ENCODE measurements at regions not wholly inside any gene's neighbourhood (a gene's known extent, or its start where the extent isn't known, plus 50 kb on each side); places are given as distances from the start of the nearest gene placed in this dataset.

DNA sequence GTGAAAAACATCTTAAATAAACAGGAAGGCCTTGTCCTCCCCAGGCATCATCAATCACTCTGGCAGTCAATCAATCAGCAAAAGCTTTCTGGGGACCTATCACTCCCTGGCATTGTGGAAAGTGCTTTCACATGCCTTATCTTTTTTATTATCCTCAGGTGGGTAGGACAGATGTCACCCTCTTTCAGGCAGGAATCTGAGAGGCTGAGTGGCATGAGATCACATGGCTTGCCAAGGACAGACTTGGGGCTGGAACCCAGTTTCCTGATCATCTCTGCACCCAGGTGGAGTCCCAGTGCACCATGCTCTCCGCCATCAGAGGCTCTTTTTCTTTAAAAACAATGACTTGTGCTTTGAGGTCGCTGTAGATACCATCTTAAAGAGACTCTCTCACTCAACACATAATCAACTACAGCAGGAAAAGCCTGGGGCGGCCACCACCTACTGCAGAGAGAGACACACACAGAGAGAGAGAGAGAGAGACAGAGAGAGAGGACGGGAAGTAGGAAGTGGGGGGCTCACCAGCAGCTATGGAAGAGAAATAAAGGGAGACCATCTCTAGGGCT, 282.7 kb downstream of the PTTG2 start (continued):
- TF ChIP-seq, protein P1, sequence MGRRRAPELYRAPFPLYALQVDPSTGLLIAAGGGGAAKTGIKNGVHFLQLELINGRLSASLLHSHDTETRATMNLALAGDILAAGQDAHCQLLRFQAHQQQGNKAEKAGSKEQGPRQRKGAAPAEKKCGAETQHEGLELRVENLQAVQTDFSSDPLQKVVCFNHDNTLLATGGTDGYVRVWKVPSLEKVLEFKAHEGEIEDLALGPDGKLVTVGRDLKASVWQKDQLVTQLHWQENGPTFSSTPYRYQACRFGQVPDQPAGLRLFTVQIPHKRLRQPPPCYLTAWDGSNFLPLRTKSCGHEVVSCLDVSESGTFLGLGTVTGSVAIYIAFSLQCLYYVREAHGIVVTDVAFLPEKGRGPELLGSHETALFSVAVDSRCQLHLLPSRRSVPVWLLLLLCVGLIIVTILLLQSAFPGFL (CRISPR knock-in tag; IDR thresholded peaks at IDR 0.05) = no peak
- TF ChIP-seq SNIP1 (IDR thresholded peaks at IDR 0.05; ENCODE audit: low read depth) (no peak), ZNF707 (CRISPR knock-in tag; conservative IDR thresholded peaks at IDR 0.05) (no peak), ETV6 (IDR thresholded peaks at IDR 0.05; ENCODE audit: borderline replicate concordance in 1 of 2, low read depth in 2 of 2, low read length in 1 of 2) (peak in 1 of 2 experiments; percentile 76; a peak in 1 of 4 replicates), ETV6 (CRISPR knock-in tag; IDR thresholded peaks at IDR 0.05; ENCODE audit: borderline replicate concordance) (no peak), EP300 (IDR thresholded peaks at IDR 0.05; ENCODE audit: low read length) (peak; percentile 73), SMARCE1 (IDR thresholded peaks at IDR 0.05) (peak; percentile 56), NR4A1 (CRISPR knock-in tag; IDR thresholded peaks at IDR 0.05) (no peak), NR4A1 (tag; IDR thresholded peaks at IDR 0.05) (no peak), MCM7 (IDR thresholded peaks at IDR 0.05) (no peak), TCF3 (CRISPR knock-in tag; IDR thresholded peaks at IDR 0.05) (peak; percentile 78), ZNF175 (CRISPR knock-in tag; IDR thresholded peaks at IDR 0.05; ENCODE audit: low read depth) (no peak), MNT (conservative IDR thresholded peaks at IDR 0.05) (peak; percentile 46 to 55; a peak in 3 of 4 replicates), NR2C2 (CRISPR knock-in tag; IDR thresholded peaks at IDR 0.05) (no peak), NR2C2 (tag; IDR thresholded peaks at IDR 0.05) (0 out of 2 replicates have a peak, but pooled peaks have one; percentile 48), FUS (optimal IDR thresholded peaks at IDR 0.05; ENCODE audit: low read depth, low read length) (no peak), MYNN (IDR thresholded peaks at IDR 0.05) (no peak), MYNN (CRISPR knock-in tag; IDR thresholded peaks at IDR 0.05) (no peak), MEF2D (tag; conservative IDR thresholded peaks at IDR 0.05; ENCODE audit: low read depth) (no peak)
- TF ChIP-seq, protein P2, sequence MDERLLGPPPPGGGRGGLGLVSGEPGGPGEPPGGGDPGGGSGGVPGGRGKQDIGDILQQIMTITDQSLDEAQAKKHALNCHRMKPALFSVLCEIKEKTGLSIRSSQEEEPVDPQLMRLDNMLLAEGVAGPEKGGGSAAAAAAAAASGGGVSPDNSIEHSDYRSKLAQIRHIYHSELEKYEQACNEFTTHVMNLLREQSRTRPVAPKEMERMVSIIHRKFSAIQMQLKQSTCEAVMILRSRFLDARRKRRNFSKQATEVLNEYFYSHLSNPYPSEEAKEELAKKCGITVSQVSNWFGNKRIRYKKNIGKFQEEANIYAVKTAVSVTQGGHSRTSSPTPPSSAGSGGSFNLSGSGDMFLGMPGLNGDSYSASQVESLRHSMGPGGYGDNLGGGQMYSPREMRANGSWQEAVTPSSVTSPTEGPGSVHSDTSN (CRISPR knock-in tag; IDR thresholded peaks at IDR 0.05; ENCODE audit: low read depth) = peak; percentile 76
- TF ChIP-seq, protein P2 (tag; conservative IDR thresholded peaks at IDR 0.05; ENCODE audit: low read depth) = peak; percentile 99
- TF ChIP-seq, protein P3, sequence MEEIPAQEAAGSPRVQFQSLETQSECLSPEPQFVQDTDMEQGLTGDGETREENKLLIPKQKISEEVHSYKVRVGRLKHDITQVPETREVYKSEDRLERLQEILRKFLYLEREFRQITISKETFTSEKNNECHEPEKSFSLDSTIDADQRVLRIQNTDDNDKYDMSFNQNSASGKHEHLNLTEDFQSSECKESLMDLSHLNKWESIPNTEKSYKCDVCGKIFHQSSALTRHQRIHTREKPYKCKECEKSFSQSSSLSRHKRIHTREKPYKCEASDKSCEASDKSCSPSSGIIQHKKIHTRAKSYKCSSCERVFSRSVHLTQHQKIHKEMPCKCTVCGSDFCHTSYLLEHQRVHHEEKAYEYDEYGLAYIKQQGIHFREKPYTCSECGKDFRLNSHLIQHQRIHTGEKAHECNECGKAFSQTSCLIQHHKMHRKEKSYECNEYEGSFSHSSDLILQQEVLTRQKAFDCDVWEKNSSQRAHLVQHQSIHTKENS (CRISPR knock-in tag; IDR thresholded peaks at IDR 0.05) = no peak
- TF ChIP-seq, protein P4, sequence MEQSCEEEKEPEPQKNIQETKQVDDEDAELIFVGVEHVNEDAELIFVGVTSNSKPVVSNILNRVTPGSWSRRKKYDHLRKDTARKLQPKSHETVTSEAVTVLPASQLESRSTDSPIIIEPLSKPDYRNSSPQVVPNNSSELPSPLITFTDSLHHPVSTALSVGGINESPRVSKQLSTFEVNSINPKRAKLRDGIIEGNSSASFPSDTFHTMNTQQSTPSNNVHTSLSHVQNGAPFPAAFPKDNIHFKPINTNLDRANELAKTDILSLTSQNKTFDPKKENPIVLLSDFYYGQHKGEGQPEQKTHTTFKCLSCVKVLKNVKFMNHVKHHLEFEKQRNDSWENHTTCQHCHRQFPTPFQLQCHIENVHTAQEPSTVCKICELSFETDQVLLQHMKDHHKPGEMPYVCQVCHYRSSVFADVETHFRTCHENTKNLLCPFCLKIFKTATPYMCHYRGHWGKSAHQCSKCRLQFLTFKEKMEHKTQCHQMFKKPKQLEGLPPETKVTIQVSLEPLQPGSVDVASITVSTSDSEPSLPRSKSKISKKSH (CRISPR knock-in tag; IDR thresholded peaks at IDR 0.05) = no peak

Measured in K562 (cell line).